Endothelial cell (in vitro differentiated cells): ENCODE measurements at regions not wholly inside any gene's neighbourhood (a gene's known extent, or its start where the extent isn't known, plus 50 kb on each side); places are given as distances from the start of the nearest gene placed in this dataset.

ENCODE experiments used
- DNase-seq: peaks from one replicate; pipeline ENCODE4 v3.0.0; 2021; ENCODE audit warnings: low spot score
- H3K27ac Mint-ChIP-seq: one replicate; pipeline ENCODE4 v1.8.0; 2021; ENCODE audit warnings: mixed read lengths, inconsistent platforms; ENCODE audit not compliant: unreplicated experiment
- H3K27me3 Mint-ChIP-seq: one replicate; pipeline ENCODE4 v1.8.0; 2021; ENCODE audit warnings: mild to moderate bottlenecking, moderate library complexity, mixed read lengths, inconsistent platforms; ENCODE audit not compliant: unreplicated experiment
- H3K36me3 Mint-ChIP-seq: one replicate; pipeline ENCODE4 v1.8.0; 2021; ENCODE audit warnings: mild to moderate bottlenecking, low read depth, mixed read lengths, inconsistent platforms; ENCODE audit not compliant: unreplicated experiment
- H3K4me1 Mint-ChIP-seq: one replicate; pipeline ENCODE4 v1.8.0; 2021; ENCODE audit warnings: mild to moderate bottlenecking, mixed read lengths, inconsistent platforms; ENCODE audit not compliant: unreplicated experiment
- H3K4me3 Mint-ChIP-seq: one replicate; pipeline ENCODE4 v1.8.0; 2021; ENCODE audit warnings: mild to moderate bottlenecking, mixed read lengths, inconsistent platforms; ENCODE audit not compliant: unreplicated experiment
- H3K9me3 Mint-ChIP-seq: one replicate; pipeline ENCODE4 v1.8.0; 2021; ENCODE audit warnings: mixed read lengths, inconsistent platforms; ENCODE audit not compliant: unreplicated experiment
- TF ChIP-seq, protein P1 (sequence below): fragments of 200-600 bp; sonication (generic); IDR thresholded peaks from one replicate; pipeline ENCODE4 v1.5.0; 2021; ENCODE audit warnings: antibody characterized with exemption; ENCODE audit not compliant: unreplicated experiment

DNA sequence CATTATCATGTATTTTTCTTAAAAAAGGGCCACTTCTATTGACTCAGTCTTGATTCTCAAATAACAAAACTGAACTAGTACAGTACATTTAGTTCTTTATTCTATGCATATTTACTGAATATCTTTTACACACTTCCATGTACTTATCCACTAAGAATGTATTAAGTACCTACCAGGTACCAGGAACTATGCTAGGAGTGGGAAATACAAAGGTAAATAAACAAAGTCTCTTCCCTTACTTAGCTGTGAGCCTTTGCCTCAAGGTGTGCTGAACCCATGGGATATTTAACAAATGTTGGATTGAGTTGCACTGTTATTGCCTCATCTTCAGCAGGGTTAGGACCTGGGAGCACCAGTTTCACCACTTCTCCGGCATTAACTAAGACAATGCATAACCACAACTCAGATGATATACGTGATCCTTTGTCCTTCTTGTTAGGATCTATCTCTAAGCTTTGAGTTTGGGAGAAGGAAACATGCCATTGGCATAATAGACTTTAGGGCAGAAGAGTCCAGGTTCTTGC lies 533.9 kb downstream of the TFAP2B start:
- no peak for DNase-seq
- Mint-ChIP-seq H3K27ac (no peak overlapping the region), H3K4me3 (no peak overlapping the region), H3K4me1 (no peaks in the 10 kb centered on the region), H3K9me3 (no peaks in the 10 kb centered on the region), H3K27me3 (no peaks in the 10 kb centered on the region), H3K36me3 (no peaks in the 10 kb centered on the region)
- TF ChIP-seq, protein P1, sequence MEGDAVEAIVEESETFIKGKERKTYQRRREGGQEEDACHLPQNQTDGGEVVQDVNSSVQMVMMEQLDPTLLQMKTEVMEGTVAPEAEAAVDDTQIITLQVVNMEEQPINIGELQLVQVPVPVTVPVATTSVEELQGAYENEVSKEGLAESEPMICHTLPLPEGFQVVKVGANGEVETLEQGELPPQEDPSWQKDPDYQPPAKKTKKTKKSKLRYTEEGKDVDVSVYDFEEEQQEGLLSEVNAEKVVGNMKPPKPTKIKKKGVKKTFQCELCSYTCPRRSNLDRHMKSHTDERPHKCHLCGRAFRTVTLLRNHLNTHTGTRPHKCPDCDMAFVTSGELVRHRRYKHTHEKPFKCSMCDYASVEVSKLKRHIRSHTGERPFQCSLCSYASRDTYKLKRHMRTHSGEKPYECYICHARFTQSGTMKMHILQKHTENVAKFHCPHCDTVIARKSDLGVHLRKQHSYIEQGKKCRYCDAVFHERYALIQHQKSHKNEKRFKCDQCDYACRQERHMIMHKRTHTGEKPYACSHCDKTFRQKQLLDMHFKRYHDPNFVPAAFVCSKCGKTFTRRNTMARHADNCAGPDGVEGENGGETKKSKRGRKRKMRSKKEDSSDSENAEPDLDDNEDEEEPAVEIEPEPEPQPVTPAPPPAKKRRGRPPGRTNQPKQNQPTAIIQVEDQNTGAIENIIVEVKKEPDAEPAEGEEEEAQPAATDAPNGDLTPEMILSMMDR, result no peak

DNA sequence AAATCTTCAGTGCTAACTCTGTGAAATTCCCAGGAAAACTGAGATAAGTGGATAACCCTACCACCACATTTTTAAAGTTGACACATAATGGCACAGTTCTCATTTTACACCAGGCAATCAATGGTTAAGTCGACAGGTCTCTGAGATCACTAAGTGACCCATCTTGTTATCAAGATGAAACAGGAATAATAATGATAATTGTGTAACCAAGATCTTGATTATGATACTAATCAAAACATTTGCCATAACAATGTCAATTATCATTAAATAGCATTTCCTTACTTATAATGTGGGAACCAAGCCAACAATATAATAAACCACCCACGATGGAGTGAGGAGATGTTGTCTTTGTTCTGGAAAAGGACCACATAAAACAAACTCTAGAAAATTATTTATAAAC lies 541.6 kb downstream of the TFAP2B start:
- TF ChIP-seq, protein P1, result no peak
- H3K9me3 Mint-ChIP-seq, result no peaks in the 10 kb centered on the region
- no peaks in the 10 kb centered on the region for H3K4me1 Mint-ChIP-seq
- no peak for DNase-seq
- no peaks in the 10 kb centered on the region for H3K27me3 Mint-ChIP-seq
- no peak overlapping the region for H3K4me3 Mint-ChIP-seq
- H3K27ac Mint-ChIP-seq, result no peak overlapping the region
- H3K36me3 Mint-ChIP-seq, result no peaks in the 10 kb centered on the region

DNA sequence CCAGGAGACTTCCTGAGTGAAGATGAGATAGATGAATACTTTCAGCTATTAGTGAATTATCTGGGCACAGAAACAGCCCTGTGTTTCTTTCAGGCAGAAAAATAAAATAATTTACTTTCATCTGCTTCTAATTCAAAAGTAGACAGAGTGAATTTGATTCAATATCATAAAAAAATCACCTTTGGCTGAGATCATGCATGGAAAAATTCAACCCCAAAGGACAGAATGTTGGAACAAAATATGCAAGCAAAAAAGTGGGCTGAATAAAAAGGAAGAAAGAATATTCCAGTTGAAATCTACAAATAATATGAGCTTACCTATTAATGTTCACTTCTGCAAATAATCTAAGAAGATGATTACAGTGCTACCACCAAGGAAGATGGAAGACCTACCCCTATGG lies 546.9 kb downstream of the TFAP2B start:
- Mint-ChIP-seq H3K27ac (no peak overlapping the region), H3K27me3 (peaks cover 2% of the 10 kb centered on the region), H3K4me3 (no peak overlapping the region), H3K4me1 (no peaks in the 10 kb centered on the region), H3K9me3 (no peaks in the 10 kb centered on the region), H3K36me3 (no peaks in the 10 kb centered on the region)
- TF ChIP-seq, protein P1, result no peak
- DNase-seq, result no peak

DNA sequence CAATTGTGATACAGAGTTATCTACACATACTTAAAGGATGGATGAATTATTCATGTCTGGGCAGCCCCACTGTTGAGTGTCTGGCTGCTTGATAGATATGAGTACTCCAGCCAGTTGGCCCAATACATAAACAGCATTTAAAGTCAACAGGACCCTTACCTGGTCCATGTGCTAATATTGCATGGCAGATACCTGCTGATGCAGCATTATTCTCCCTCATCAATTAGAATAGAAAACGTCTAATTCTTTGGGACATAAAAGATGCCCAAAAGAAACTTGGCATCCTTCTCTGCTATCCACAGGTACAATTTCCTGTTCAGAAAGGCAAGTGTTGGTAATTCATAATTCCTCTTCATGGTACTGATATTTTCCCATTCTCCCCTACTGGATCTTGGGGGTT lies 550.8 kb downstream of the TFAP2B start:
- no peaks in the 10 kb centered on the region for H3K9me3 Mint-ChIP-seq
- DNase-seq, result no peak
- TF ChIP-seq, protein P1, result no peak
- no peaks in the 10 kb centered on the region for H3K4me1 Mint-ChIP-seq
- H3K27ac Mint-ChIP-seq, result no peak overlapping the region
- H3K27me3 Mint-ChIP-seq, result peaks cover 2% of the 10 kb centered on the region
- no peak overlapping the region for H3K4me3 Mint-ChIP-seq
- no peaks in the 10 kb centered on the region for H3K36me3 Mint-ChIP-seq

DNA sequence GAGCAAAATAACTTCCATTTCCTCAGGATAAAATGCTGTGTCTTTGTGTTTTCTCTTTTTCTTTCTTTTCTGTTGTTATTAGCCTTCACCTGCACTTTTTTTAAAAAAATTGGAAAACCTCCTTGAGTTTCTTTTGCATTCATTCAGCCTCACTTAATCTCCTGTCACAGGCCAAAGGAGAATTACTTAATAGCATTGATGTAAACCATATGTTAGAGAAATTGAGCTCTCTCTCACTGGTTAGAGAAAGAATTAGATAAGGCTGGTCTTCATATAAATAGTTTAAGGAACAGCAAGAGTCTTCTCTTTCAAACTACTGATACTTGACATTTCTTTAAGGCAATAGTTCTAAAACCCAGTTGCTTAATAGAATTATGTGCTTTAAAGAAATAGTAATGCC lies 564.2 kb downstream of the TFAP2B start:
- no peak overlapping the region for H3K4me3 Mint-ChIP-seq
- DNase-seq, result no peak
- no peaks in the 10 kb centered on the region for H3K4me1 Mint-ChIP-seq
- H3K27me3 Mint-ChIP-seq, result no peaks in the 10 kb centered on the region
- TF ChIP-seq, protein P1, result no peak
- H3K27ac Mint-ChIP-seq, result no peak overlapping the region
- no peaks in the 10 kb centered on the region for H3K9me3 Mint-ChIP-seq
- no peaks in the 10 kb centered on the region for H3K36me3 Mint-ChIP-seq
